ENCODE measurements at regions not wholly inside any gene's neighbourhood (a gene's known extent, or its start where the extent isn't known, plus 50 kb on each side); places are given as distances from the start of the nearest gene placed in this dataset.

DNA sequence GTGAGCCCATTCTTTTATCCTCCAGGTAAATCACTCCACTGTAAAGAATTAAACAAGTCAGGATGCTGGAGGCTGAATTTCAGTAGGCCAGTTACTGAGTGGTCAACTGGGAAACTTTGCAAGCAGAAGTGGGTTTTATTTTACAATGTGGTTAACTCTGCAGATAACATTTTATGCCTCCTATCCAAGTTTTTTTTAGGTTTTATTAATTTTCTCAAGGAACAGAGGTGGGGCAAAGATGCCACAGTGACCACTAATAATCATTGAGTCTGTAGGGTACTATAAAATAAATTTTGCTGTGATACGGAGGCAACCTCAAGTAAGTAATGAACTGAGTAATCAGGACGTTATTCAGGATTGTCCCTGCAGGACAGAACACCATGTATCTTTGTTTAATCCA, 599.9 kb downstream of the METTL15 start:
- TF ChIP-seq, protein P1, sequence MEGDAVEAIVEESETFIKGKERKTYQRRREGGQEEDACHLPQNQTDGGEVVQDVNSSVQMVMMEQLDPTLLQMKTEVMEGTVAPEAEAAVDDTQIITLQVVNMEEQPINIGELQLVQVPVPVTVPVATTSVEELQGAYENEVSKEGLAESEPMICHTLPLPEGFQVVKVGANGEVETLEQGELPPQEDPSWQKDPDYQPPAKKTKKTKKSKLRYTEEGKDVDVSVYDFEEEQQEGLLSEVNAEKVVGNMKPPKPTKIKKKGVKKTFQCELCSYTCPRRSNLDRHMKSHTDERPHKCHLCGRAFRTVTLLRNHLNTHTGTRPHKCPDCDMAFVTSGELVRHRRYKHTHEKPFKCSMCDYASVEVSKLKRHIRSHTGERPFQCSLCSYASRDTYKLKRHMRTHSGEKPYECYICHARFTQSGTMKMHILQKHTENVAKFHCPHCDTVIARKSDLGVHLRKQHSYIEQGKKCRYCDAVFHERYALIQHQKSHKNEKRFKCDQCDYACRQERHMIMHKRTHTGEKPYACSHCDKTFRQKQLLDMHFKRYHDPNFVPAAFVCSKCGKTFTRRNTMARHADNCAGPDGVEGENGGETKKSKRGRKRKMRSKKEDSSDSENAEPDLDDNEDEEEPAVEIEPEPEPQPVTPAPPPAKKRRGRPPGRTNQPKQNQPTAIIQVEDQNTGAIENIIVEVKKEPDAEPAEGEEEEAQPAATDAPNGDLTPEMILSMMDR (IDR thresholded peaks at IDR 0.05; ENCODE audit: insufficient read depth, low read length), result no peak
- H3K4me3 ChIP-seq (ENCODE audit: low read depth, low read length), result no peak overlapping the region
- no peak for DNase-seq (ENCODE audit: low read depth)

DNA sequence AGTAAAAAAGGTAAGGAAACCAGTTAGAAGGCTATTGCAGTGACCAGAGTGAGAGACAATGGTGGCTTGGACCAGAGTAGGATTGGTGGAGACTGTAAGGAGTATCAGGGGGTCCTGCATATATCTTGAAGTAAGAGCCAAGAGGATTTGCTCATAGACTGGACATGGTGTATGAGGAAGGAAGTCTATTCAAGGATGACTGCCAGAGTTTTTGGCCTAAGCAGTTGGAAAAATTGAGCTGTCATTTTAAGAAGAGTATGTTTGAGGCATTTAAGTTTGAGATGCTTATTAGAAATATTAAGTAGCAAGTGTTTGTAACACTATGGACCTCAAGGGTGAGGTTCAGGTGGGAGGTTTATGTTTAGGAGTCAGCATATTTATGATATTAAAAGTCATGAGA, 596.6 kb downstream of the METTL15 start:
- TF ChIP-seq, protein P1 (IDR thresholded peaks at IDR 0.05; ENCODE audit: insufficient read depth, low read length), result no peak
- no peak for DNase-seq (ENCODE audit: low read depth)
- no peak overlapping the region for H3K4me3 ChIP-seq (ENCODE audit: low read depth, low read length)

DNA sequence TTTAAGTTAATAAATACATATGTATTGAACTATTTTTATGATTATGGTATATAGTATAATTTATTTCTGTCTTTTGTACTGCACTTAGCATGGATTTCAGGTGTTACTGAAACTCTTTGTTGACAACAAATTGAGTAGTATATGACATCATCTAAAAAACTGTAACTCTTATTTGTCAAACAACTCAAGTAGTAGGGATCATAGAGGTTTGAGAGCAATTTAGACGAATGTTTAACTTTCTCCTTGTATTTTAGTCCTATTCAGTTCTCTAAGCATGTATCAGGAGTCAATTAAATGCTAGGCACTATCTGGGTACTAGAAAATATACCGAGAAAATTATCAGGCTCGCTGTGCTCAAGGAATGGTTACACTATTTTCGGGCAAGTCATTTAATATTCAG, 595.2 kb downstream of the METTL15 start:
- no peak overlapping the region for H3K4me3 ChIP-seq (ENCODE audit: low read depth, low read length)
- TF ChIP-seq, protein P1 (IDR thresholded peaks at IDR 0.05; ENCODE audit: insufficient read depth, low read length), result no peak
- DNase-seq (ENCODE audit: low read depth), result no peak

DNA sequence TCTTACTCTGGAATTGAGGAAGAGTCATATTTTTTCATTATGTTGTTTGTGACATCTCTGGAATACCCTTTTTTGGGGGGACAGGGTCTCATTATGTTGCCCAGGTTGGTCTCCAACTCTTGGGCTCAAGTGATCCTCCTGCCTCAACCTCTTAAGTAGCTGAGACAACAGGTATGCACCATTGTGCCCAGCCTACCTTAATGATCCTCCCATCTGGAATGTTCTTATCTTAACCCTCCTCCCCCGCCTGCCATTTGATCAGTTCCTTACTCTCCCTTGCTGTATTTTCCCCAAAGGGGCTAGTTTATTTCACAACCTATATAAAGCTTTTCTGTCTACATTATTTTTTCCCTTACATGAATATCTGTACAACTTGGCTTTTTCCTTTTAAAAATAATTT, 594.7 kb downstream of the METTL15 start:
- no peak for DNase-seq (ENCODE audit: low read depth)
- TF ChIP-seq, protein P1 (IDR thresholded peaks at IDR 0.05; ENCODE audit: insufficient read depth, low read length), result no peak
- H3K4me3 ChIP-seq (ENCODE audit: low read depth, low read length), result no peak overlapping the region

DNA sequence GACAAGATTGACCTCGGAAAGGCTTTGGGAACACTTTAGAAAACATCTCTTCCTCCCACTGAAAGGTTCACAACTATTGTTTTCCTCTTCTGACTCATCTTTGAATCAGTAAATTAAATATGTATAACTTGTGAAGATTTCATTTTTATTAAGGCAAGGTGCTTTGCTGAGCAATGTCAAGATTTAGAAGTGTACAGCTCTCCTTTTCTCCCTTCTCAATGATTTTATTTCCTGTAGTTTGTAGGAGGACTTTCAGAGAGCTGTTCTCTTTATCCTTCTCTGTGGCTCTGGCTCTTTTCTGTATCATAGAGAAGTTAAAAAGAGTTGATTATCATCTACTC, 594.2 kb downstream of the METTL15 start:
- peak; percentile 23 for DNase-seq (ENCODE audit: low read depth)
- no peak overlapping the region for H3K4me3 ChIP-seq (ENCODE audit: low read depth, low read length)
- TF ChIP-seq, protein P1 (IDR thresholded peaks at IDR 0.05; ENCODE audit: insufficient read depth, low read length), result no peak

DNA sequence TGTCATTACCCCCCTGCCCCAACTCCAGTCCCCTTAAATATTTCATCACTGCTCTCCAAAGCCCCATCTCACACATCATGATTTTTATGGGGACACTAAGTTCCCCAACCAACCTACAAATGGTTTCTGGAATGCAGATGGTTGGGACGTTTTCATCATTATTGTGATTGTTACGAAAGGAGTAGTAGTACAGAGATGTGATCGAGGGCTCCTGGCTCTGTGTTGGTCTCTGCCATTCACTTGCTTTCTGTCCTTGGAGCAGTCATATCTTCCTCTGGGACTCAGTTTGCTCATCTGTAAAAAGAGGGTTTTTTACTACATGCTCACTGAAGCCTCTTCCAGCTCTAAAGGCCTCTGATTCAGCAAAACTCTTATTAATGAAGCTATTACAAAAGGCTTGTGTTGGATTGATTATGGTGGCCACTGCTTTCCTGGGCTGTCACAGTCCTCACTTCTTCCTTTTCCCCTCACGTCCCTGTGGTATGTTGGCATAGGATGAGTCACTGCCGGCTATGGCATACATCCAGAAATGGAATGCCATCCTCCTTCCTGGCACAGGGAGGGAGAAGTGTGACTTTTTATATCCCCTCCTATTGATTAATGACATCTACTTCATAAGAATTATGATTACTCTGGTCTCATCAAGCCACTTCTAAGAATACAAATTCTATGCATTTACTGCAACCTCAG, 593.7 kb downstream of the METTL15 start:
- TF ChIP-seq, protein P1 (IDR thresholded peaks at IDR 0.05; ENCODE audit: insufficient read depth, low read length), result no peak
- H3K4me3 ChIP-seq (ENCODE audit: low read depth, low read length), result no peak overlapping the region
- DNase-seq (ENCODE audit: low read depth), result no peak

DNA sequence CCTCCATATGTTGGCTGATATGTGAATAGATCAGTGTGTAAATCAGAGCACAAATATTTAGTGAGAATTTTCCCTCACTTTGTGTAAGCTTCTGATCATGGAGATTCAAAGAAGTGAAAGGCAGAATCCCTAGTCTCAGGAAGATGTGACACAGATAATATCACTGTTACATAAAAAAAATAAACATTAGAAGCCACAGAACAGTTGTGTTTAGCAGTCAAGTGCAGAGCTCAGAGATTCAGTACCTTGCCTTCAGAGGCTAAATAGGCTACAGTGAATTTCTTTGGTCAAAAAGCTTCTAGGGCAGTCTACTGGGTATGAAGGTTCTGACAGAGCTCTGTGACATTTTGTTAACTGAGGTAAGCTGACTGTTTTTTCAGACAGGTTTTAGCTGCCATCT, 591.5 kb downstream of the METTL15 start:
- no peak overlapping the region for H3K4me3 ChIP-seq (ENCODE audit: low read depth, low read length)
- DNase-seq (ENCODE audit: low read depth), result no peak
- TF ChIP-seq, protein P1 (IDR thresholded peaks at IDR 0.05; ENCODE audit: insufficient read depth, low read length), result no peak
